H9 (cell line): ENCODE measurements at regions not wholly inside any gene's neighbourhood (a gene's known extent, or its start where the extent isn't known, plus 50 kb on each side); places are given as distances from the start of the nearest gene placed in this dataset.

Experiments
- DNase-seq: peaks from one replicate; pipeline ENCODE4 v3.0.0-alpha.2; 2017
- H2AFZ ChIP-seq: one replicate; pipeline ENCODE4 v1.6.1; 2013; ENCODE audit warnings: mild to moderate bottlenecking, low read length, control low read depth, moderate library complexity
- H2AK5ac ChIP-seq: 2 replicates; pipeline ENCODE4 v1.6.1; 2013; ENCODE audit warnings: low read length, control low read depth, mixed read lengths; ENCODE audit not compliant: insufficient read length
- H2BK120ac ChIP-seq: one replicate; pipeline ENCODE4 v1.6.1; 2013; ENCODE audit warnings: low read depth, mild to moderate bottlenecking, low read length, control low read depth, inconsistent platforms; ENCODE audit not compliant: poor library complexity, severe bottlenecking
- H2BK12ac ChIP-seq: 2 replicates; pipeline ENCODE4 v1.6.1; 2013; ENCODE audit warnings: low read length, control low read depth, mixed read lengths, low read depth; ENCODE audit not compliant: insufficient read length
- H2BK15ac ChIP-seq: 2 replicates; pipeline ENCODE4 v1.6.1; 2013; ENCODE audit warnings: low read depth, low read length, control low read depth
- H2BK20ac ChIP-seq: one replicate; pipeline ENCODE4 v1.6.1; 2013; ENCODE audit warnings: low read depth, mild to moderate bottlenecking, low read length, control low read depth, inconsistent platforms; ENCODE audit not compliant: poor library complexity, severe bottlenecking
- H2BK5ac ChIP-seq: 2 replicates; pipeline ENCODE4 v1.6.1; 2013; ENCODE audit warnings: low read length, control low read depth, mixed read lengths; ENCODE audit not compliant: insufficient read length
- H3K14ac ChIP-seq: 2 replicates; pipeline ENCODE4 v1.6.1; 2013; ENCODE audit warnings: low read length, control low read depth; ENCODE audit not compliant: insufficient read depth
- H3K18ac ChIP-seq: 2 replicates; pipeline ENCODE4 v1.6.1; 2013; ENCODE audit warnings: low read depth, mild to moderate bottlenecking, mixed read lengths, low read length, control low read depth; ENCODE audit not compliant: insufficient read length
- H3K23ac ChIP-seq: 2 replicates; pipeline ENCODE4 v1.6.1; 2013; ENCODE audit warnings: low read length, control low read depth, mixed read lengths, low read depth; ENCODE audit not compliant: insufficient read length
- H3K23me2 ChIP-seq: 2 replicates; pipeline ENCODE4 v1.6.1; 2013; ENCODE audit warnings: low read depth, mild to moderate bottlenecking, mixed read lengths, low read length, control low read depth; ENCODE audit not compliant: insufficient read length, poor library complexity, severe bottlenecking
- H3K27ac ChIP-seq: 2 replicates; pipeline ENCODE4 v1.5.1; 2013; ENCODE audit warnings: low read length, control low read depth, mixed read lengths, low read depth; ENCODE audit not compliant: insufficient read length
- H3K27me3 ChIP-seq: 2 replicates; pipeline ENCODE4 v1.6.1; 2013; ENCODE audit warnings: low read length, control low read depth, inconsistent platforms; ENCODE audit not compliant: insufficient read depth
- H3K4ac ChIP-seq: 2 replicates; pipeline ENCODE4 v1.6.1; 2013; ENCODE audit warnings: low read depth, mild to moderate bottlenecking, control low read depth, inconsistent platforms, low read length, moderate library complexity
- H3K4me1 ChIP-seq: 2 replicates; pipeline ENCODE4 v1.6.1; 2013; ENCODE audit warnings: low read length, control low read depth, inconsistent platforms; ENCODE audit not compliant: insufficient read depth
- H3K4me2 ChIP-seq: 2 replicates; pipeline ENCODE4 v1.6.1; 2013; ENCODE audit warnings: low read length, control low read depth, mixed read lengths; ENCODE audit not compliant: insufficient read length, insufficient read depth
- H3K56ac ChIP-seq: 2 replicates; pipeline ENCODE4 v1.6.1; 2013; ENCODE audit warnings: low read depth, mild to moderate bottlenecking, mixed read lengths, low read length, control low read depth; ENCODE audit not compliant: insufficient read length
- H3K79me1 ChIP-seq: 2 replicates; pipeline ENCODE4 v1.6.1; 2013; ENCODE audit warnings: low read depth, mild to moderate bottlenecking, moderate library complexity, low read length, control low read depth, inconsistent platforms; ENCODE audit not compliant: insufficient read depth, poor library complexity, severe bottlenecking
- H3K79me2 ChIP-seq: 2 replicates; pipeline ENCODE4 v1.6.1; 2013; ENCODE audit warnings: low read length, control low read depth, inconsistent platforms; ENCODE audit not compliant: insufficient read depth
- H3K9ac ChIP-seq: 2 replicates; pipeline ENCODE4 v1.6.1; 2013; ENCODE audit warnings: low read length, control low read depth, mixed read lengths; ENCODE audit not compliant: insufficient read length; ENCODE audit errors: extremely low read depth
- H3K9me3 ChIP-seq: one replicate; pipeline ENCODE4 v1.6.1; 2013; ENCODE audit warnings: low read depth, low read length, inconsistent platforms; ENCODE audit not compliant: control insufficient read depth
- H3T11ph ChIP-seq: one replicate; pipeline ENCODE4 v1.6.1; 2013; ENCODE audit warnings: mild to moderate bottlenecking, low read length, control low read depth, inconsistent platforms
- H4K20me1 ChIP-seq: one replicate; pipeline ENCODE4 v1.6.1; 2013; ENCODE audit not compliant: control insufficient read depth, insufficient read length, insufficient read depth
- H4K5ac ChIP-seq: 2 replicates; pipeline ENCODE4 v1.6.1; 2013; ENCODE audit warnings: low read depth, mild to moderate bottlenecking, mixed read lengths, low read length, control low read depth; ENCODE audit not compliant: insufficient read length
- H4K8ac ChIP-seq: replicated peaks from 2 replicates; pipeline ENCODE4 v1.6.1; 2013; ENCODE audit warnings: low read length, control low read depth, mixed read lengths, low read depth; ENCODE audit not compliant: insufficient read length
- H4K91ac ChIP-seq: 2 replicates; pipeline ENCODE4 v1.6.1; 2013; ENCODE audit warnings: low read depth, mild to moderate bottlenecking, moderate library complexity, mixed read lengths, low read length, control low read depth; ENCODE audit not compliant: insufficient read length
- H3K27ac Mint-ChIP-seq, 3 experiments: 2 replicates in 2 of 3; 3 replicates in 1 of 3; pipeline ENCODE4 v1.8.0; 2020 to 2021; ENCODE audit warnings: mixed read lengths in 3 of 3, mild to moderate bottlenecking in 1 of 3, moderate library complexity in 1 of 3
- H3K27me3 Mint-ChIP-seq: 2 replicates; pipeline ENCODE4 v1.8.0; 2021; ENCODE audit warnings: low read depth, mild to moderate bottlenecking, moderate library complexity, mixed read lengths
- H3K36me3 Mint-ChIP-seq, 3 experiments: 2 replicates in 2 of 3; 3 replicates in 1 of 3; pipeline ENCODE4 v1.8.0; 2020 to 2021; ENCODE audit warnings: low read depth in 3 of 3, mixed read lengths in 3 of 3; ENCODE audit not compliant: insufficient read depth in 1 of 3
- H3K4me1 Mint-ChIP-seq, 2 experiments: 2 replicates each; pipeline ENCODE4 v1.8.0; 2020; ENCODE audit warnings: mixed read lengths in 2 of 2
- H3K4me3 Mint-ChIP-seq, 2 experiments: 2 replicates in 1 of 2; 3 replicates in 1 of 2; pipeline ENCODE4 v1.8.0; 2020 to 2021; ENCODE audit warnings: mild to moderate bottlenecking in 2 of 2, mixed read lengths in 2 of 2, moderate library complexity in 1 of 2
- H3K9me3 Mint-ChIP-seq, 2 experiments: 2 replicates in 1 of 2; 3 replicates in 1 of 2; pipeline ENCODE4 v1.8.0; 2020; ENCODE audit warnings: mild to moderate bottlenecking in 2 of 2, mixed read lengths in 2 of 2, moderate library complexity in 1 of 2
- CTCF ChIP-seq: fragments of 200-600 bp; sonication (generic); conservative IDR thresholded peaks from 3 replicates; pipeline ENCODE4 v1.8.0; 2021; ENCODE audit warnings: antibody characterized with exemption, mild to moderate bottlenecking
- WGBS: extraction: QIAGEN DNeasy Blood & Tissue Kit; methylation state at CpG from one replicate; pipeline ENCODE4 v1.1.7; 2013; ENCODE audit warnings: missing lambda C conversion rate, low lambda C conversion rate, mixed read lengths; ENCODE audit not compliant: insufficient read length; ENCODE audit errors: extremely low coverage; 5-methylcytosine and 5-hydroxymethylcytosine counted together

- no peak for DNase-seq
- no peak overlapping the region for H3K4me3 Mint-ChIP-seq
- no peak overlapping the region; a peak in 1 of 7 replicates for H3K27ac Mint-ChIP-seq
- Histone ChIP-seq H3K9me3 (no peaks in the 10 kb centered on the region), H2BK5ac (no peak overlapping the region), H3K4me2 (no peak overlapping the region), H3K9ac (no peak overlapping the region), H3K27ac (no peak overlapping the region), H3K23me2 (no peaks in the 10 kb centered on the region), H3T11ph (no peak overlapping the region), H4K5ac (no peak overlapping the region), H3K23ac (no peak overlapping the region), H4K91ac (no peak overlapping the region), H2BK20ac (no peak overlapping the region), H3K18ac (no peak overlapping the region), H2AK5ac (no peak overlapping the region), H4K8ac (no peak overlapping the region), H2BK12ac (no peak overlapping the region), H3K56ac (no peak overlapping the region), H3K79me1 (no peaks in the 10 kb centered on the region), H3K27me3 (no peaks in the 10 kb centered on the region), H3K4me1 (no peaks in the 10 kb centered on the region), H4K20me1 (no peaks in the 10 kb centered on the region), H3K79me2 (no peaks in the 10 kb centered on the region), H3K14ac (no peak overlapping the region), H2BK120ac (no peak overlapping the region), H2AFZ (no peak overlapping the region), H2BK15ac (no peak overlapping the region), H3K4ac (no peak overlapping the region)
- no peak for TF ChIP-seq CTCF
- no peaks in the 10 kb centered on the region for H3K9me3 Mint-ChIP-seq
- no CpG with 5 or more reads among the region's 4 CpGs for WGBS
- H3K4me1 Mint-ChIP-seq, result no peaks in the 10 kb centered on the region
- H3K27me3 Mint-ChIP-seq, result no peaks in the 10 kb centered on the region
- H3K36me3 Mint-ChIP-seq, result no peaks in the 10 kb centered on the region
These were observed 1089.3 kb downstream of the PCDH18 start for GRCh38 chr4:136443006-136443405.
